Renal cortex interstitium (tissue), 11 donors: ENCODE measurements at regions not wholly inside any gene's neighbourhood (a gene's known extent, or its start where the extent isn't known, plus 50 kb on each side); places are given as distances from the start of the nearest gene placed in this dataset.
A peak's percentile ranks its signal among the peaks of the same experiment; 100 is the strongest.

Experiments used
- DNase-seq, 11 donors: peaks; one replicate each; pipeline ENCODE4 v3.0.0-alpha.2; 2013; ENCODE audit warnings: low read depth in 9 of 11, low spot score in 4 of 11; ENCODE audit errors: extremely low read depth in 1 of 11

DNA sequence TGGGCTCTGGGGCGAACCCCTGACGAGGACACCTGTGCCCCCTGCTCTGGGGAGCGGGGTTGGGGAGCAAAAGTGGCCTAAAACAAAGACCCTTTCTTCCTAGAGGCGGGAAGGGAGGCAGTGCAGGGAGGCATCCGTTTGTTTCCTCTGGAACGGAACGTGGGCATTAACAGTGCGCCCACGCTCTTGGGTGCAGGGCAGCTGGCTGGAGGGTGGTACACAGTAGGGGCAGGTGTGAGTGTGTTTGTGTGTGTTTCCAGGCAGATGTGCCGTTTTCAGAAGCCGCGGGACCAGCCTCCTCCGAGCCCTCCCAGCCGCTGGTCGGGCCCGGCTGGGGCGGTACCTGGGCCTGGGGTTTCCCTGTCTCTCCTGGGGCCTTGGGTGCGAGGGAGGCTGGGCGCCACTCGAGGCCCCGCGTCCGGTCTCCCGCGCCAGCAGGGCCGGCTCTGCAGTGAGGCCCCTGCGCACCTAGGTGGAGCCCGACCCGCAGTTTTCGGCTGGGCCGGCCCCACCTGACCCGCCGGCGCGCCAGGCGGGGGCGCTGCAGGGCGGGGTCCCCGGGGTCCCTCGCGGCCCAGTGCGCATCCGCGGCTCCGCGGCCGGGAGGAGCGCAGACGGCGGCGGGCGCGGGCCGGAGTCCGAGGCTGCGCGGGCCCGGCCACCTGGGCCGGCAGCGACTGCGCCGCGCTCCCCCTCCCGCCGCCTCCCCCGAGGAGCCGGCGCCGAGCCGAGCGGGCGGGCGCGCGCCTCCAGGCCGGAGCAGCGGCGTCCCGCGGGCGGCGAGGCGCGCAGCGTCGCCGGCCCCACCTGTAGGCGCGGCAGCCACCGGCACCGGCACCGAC is 1252.7 kb downstream of the BRD1 start:
- DNase-seq, result peak in 8 of 11 donors; percentile 43 to 69 (median 55)

DNA sequence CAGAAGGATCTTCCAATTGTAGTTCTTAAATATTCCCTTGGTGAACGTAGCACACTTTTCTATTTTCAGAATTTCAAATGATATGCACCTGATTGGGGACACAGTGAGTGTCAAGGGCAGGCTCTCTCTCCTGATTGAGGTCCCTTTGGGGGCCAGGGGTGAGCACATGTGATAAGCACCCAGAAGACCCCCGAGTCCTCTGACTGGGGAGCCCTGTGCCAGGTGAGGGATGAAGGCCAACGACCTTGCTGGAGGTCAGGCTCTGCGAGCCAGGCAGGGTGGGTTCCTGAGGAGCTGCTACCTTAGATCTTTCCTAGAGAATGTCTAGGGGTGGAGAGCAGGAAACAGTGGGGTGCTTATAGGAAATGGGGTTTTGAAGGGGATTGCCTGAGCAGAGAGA is 1253.9 kb downstream of the BRD1 start:
- DNase-seq, result no peak

- DNase-seq, result no peak
These were observed 1254.7 kb downstream of the BRD1 start for GRCh38 chr22:48572951-48573350.

DNA sequence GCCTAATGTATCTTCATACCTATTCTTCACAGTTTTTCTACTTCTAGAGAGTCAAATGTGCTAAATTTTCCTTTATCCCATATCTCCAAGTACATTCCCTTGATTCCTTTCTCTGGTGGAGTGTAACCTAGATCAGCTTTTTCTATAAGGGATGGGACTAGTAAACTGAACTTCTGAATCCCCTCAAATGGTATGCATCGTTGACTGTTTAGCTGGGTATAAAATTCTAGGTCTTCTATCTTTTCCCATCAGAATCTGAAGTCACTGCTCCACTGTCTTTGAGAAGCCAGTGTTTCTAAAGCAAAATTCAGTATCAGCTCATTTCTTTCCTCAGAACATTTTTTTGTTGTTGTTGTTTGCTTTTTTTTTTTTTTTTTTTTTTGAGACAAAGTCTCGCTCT is 1256.8 kb downstream of the BRD1 start:
- DNase-seq, result no peak

GRCh38 chr22:48569476-48570233 is 1258.0 kb downstream of the BRD1 start:
- DNase-seq, result no peak

- no peak for DNase-seq
These were observed 1258.8 kb downstream of the BRD1 start for GRCh38 chr22:48568736-48569330.

GRCh38 chr22:48567213-48567975 is 1260.3 kb downstream of the BRD1 start:
- no peak for DNase-seq

DNA sequence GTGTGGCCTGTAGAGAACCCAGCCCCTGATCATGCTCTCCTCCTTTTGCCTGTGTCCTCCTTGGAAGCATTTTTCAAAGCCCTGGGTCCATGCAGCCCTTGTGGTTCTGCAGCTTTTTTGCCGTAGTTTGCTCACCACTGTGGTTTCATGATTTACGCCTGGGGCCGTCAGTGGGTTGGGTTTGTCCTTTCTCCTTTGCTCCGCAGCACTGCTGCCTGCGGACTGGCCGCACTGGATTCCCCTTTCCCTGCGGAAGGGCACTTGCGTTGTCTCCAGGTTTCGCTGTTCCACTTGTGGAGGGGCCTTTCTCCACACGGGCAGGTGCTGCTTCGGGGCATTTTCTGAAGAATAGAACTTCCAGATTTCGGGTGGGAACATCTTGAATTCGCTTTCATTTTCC is 1260.9 kb downstream of the BRD1 start:
- DNase-seq, result no peak

- no peak for DNase-seq
These were observed 1261.7 kb downstream of the BRD1 start for GRCh38 chr22:48565901-48566501.

DNA sequence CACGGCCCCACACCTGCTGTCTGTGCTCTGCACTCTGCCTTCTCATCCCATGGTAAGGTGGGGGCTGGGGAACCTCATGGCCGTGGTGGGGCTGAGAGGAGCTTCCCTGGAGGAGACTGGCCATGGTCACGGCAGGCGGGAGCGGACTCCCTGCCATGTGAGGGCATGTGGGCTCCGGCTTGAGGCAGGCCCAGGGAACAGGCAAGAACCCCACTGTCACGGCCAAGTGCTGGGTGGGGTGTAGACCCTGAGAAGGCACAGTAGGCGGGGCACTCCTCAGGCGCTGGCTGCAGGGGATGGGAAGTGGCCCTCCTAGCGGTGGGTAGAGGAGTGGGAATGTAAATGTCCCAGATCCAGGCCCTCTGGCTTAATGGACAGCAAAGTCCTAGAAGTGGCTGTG is 1262.7 kb downstream of the BRD1 start:
- DNase-seq, result no peak

- no peak for DNase-seq
These were observed 1263.7 kb downstream of the BRD1 start for GRCh38 chr22:48563966-48564330.

- no peak for DNase-seq
These were observed 1264.3 kb downstream of the BRD1 start for GRCh38 chr22:48563118-48563965.

- no peak for DNase-seq
These were observed 1266.0 kb downstream of the BRD1 start for GRCh38 chr22:48561676-48562075.

GRCh38 chr22:48560836-48561235 is 1266.8 kb downstream of the BRD1 start:
- no peak for DNase-seq

DNA sequence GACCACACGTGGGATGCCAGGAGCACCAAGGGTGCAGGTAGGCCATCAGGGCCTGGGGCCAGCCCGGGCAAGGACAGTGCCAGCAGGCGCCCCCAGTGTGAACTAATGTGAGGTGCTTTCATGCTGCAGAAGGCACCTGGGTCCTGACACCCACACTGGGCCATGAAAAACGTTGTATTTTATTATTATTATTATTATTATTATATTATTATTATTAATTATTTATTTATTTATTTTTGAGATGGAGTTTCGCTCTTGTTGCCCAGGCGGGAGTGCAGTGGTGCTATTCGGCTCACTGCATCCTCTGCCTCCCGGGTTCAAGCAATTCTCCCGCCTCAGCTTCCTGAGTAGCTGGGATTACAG is 1267.3 kb downstream of the BRD1 start:
- no peak for DNase-seq

GRCh38 chr22:48559647-48560388 is 1267.9 kb downstream of the BRD1 start:
- DNase-seq, result no peak

GRCh38 chr22:48558606-48559402 is 1268.9 kb downstream of the BRD1 start:
- DNase-seq, result no peak
